HPDE6-E6E7 (cell line): ENCODE measurements at regions not wholly inside any gene's neighbourhood (a gene's known extent, or its start where the extent isn't known, plus 50 kb on each side); places are given as distances from the start of the nearest gene placed in this dataset.
A peak's percentile ranks its signal among the peaks of the same experiment; 100 is the strongest.

Experiments
- DNase-seq: peaks from one replicate; pipeline ENCODE4 v3.0.0; 2011; ENCODE audit warnings: missing footprints; ENCODE audit errors: extremely low spot score

GRCh38 chr12:58190618-58191017 lies 249.3 kb downstream of the ATP23 start:
- DNase-seq = no peak

DNA sequence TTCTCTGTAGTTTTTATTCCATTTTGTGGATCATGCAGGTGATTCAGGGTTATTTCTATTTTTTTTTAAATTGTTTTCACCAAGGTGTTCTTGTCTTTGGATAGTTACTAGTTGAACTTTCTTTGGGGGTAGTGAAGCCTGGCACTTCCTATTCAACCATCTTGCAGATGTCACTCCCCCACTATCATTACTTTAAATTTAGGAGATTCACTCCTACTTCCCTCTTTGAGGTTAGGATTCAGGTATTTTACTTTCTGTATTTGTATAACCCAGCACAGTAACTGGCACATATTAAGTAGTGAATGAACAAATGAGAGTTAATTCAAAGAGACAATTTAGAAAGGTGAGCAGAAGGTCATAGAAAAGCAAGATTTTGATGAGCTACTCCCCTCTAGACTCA lies 255.6 kb downstream of the ATP23 start:
- DNase-seq = no peak

DNA sequence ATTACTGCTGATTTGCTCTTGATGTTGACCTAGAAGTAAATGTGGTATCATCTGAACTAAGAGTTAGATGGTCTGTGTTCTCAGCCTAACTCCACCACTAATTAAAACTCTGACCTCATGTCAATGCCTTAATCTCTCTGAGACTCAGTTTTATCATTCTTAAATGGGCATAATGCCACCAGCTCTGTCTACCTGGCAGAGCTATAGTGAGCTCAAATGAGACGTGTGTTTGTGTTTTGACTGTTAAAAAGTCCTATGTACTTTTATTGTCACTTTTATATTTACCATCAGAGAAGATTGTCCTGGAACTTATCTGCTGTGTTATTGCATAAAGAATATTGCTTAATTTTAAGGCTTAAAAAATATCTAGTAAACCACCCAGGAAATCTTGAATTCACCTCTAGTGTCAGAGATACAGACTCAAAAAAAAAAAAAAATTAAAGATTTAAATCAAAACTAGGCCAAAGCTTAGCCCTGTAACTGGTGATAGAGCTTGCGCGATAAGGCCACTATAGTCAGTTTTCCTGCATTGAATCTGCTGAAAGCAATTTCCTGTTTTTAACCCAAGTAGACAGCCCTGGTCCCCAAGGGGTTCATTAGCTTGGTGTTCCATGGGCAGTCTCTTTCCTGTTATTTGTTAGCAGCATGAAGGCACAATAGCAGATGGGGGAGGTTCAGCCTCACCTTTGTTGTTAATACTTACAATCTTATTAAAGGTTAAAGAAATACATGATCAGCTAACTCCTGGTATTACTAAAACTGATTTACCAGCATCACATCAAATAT lies 261.8 kb downstream of the ATP23 start:
- no peak for DNase-seq

DNA sequence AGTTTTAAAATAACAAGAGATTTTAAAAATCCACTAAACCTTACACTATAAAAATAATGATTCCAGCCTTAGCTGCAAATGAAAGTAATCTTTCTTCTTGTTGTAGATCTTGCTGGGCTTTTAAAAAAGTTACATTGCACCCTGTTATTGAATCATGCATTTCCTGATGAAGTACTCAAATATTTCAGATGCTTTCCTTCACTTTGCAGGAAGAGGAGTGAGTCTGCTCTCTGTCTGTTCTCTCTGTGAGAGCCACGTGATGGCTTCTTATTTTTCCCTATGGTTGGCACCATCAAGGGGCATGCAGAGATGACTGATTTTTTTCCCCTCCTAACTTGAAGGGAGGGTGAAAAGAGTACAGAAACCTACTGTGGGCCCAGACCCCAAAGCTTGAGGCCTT lies 262.7 kb downstream of the ATP23 start:
- DNase-seq = no peak

- no peak for DNase-seq
These were observed 265.5 kb downstream of the ATP23 start for GRCh38 chr12:58206876-58207275.

GRCh38 chr12:58211211-58211610 lies 269.8 kb downstream of the ATP23 start:
- DNase-seq = no peak

DNA sequence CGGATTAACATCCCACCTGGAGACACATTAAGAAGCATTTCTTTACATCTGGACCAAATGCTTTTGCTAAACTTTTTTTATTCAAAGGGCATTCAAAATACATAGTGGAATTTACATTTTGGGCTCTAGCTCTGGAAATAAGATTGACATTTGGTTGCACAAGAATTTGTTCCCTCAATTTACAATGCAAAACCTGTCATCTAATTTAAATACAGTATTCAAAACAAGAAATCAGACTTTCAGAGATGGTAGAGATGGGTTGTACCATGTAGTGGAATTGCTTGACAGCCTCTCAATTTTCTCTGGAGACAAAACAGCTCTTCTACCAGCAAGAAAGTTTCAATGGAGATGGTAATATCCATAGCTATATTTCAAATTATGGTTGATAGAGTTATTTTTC lies 275.8 kb downstream of the ATP23 start:
- no peak for DNase-seq

DNA sequence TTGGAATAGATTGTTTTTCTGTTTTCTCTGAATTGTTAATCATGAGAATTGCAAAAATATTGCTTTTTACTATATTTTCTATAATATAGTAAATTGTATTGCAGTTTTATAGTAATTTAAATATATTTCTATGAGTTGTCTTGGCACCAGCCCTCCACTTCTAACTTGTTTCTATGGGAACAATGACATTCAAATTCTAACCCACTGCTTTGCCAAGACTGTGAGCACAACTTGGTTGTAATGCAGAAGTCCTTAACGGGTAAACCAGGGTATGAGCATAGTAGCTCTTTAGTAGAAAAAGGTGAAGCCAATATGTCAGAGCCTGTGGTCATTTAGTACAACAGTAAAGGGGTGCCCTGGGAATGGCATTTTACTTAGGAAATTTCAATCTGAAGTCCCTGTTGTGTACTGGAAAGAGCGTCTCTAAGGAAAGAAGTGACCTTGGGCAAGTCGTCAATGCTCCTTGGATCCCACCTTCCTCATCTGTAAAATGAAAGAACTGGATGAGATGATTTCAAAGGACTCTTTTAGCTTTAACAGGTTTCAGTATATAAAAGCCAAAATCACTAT lies 283.3 kb downstream of the ATP23 start:
- no peak for DNase-seq

- DNase-seq = no peak
These were observed 284.0 kb downstream of the ATP23 start for GRCh38 chr12:58225203-58225877.

- no peak for DNase-seq
These were observed 292.5 kb downstream of the ATP23 start for GRCh38 chr12:58233886-58234285.

- DNase-seq = no peak
These were observed 297.0 kb downstream of the ATP23 start for GRCh38 chr12:58238411-58238810.

GRCh38 chr12:58241099-58241498 lies 299.7 kb downstream of the ATP23 start:
- no peak for DNase-seq

GRCh38 chr12:58242796-58243630 lies 301.6 kb downstream of the ATP23 start:
- no peak for DNase-seq

DNA sequence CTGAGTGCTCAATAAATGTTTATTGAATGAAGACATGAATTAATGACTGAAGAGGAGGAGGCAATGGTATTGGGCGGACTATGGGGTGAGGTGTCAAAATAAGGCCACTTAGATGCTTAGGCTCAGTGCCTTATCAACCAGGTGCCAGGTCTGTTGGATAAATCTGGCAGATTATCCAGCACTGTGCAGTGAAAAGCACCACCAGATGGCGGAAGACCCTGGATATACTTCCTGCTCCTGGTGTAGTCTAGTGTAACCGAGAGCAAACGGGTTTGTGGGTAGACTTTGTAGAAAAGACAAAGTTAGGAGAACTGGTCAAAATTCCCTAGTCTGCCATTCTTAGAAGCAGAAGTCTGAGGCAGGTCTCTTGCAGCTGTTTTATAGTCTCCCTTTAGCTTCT lies 306.3 kb downstream of the ATP23 start:
- no peak for DNase-seq

DNA sequence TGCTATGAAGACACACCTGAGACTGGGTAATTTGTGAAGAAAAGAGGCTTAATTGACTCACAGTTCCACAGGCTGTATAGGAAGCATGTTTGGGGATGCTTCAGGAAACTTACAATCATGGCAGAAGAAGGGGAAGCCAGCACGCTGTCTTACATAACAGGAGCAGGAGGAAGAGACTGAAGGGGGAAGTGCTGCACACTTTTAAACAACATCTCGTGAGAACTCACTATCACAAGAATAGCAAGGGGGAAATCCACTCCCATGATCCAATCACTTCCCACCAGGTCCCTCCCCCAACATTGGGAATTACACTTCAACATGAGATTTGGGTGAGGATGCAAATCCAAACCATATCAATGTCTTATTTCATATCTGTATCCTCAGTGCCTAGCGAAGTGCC lies 307.2 kb downstream of the ATP23 start:
- no peak for DNase-seq

DNA sequence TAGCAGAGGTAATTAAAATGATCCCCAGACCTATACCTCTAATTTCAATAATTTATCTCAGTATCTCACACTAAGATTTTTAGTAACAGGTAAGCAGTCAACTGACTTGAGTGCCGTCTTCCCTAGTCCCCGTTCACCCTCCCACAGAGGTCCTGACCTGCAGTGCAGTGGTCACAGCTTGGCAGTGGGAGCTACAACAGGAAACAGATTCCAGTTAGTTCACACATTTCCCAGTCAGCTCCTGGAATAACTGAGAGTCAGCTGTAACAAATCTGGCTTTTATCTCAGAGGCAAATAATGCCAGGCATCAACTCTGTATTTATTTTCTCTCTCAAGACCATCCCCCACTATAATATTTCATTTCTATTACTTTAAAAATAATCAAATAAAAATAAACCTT lies 308.2 kb downstream of the ATP23 start:
- DNase-seq = no peak

DNA sequence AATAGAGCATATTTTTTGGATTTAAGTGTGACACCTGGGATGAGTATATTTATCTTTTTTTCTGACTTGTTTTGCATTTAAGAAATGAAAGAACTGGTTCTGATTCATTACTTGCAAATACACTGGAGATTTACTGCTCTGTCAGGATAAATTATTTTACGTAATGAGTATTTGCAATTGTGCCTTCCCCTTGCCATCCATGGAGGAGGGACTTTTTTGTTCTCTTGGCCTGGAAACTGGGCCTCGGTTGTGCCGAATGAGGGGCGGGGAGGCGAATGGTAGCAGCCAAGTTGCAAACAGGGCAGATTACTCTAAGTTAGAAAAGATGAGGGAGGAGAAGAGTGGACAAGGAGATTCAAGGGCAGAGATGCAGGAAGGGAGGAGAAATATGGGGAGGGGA lies 308.7 kb downstream of the ATP23 start:
- DNase-seq = no peak

GRCh38 chr12:58252914-58253313 lies 311.5 kb downstream of the ATP23 start:
- no peak for DNase-seq

DNA sequence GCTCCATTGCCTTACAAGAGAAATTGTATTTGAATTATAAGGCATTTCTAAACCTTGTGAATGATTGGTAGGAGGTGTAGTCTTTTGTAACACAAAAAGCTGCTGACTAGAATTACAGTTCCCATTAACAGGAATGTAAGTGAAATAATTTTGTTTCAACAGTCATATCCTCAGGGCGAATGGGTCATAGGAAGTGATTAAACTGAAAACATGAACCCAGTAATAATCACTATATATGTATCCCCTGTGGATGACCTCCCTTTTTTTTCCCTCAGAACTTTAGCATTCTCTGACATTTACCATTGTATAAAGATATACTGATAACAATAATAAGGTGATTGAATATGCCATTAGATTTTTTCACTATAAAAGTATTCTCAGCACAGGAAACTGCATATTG lies 312.3 kb downstream of the ATP23 start:
- DNase-seq = peak; percentile 25

DNA sequence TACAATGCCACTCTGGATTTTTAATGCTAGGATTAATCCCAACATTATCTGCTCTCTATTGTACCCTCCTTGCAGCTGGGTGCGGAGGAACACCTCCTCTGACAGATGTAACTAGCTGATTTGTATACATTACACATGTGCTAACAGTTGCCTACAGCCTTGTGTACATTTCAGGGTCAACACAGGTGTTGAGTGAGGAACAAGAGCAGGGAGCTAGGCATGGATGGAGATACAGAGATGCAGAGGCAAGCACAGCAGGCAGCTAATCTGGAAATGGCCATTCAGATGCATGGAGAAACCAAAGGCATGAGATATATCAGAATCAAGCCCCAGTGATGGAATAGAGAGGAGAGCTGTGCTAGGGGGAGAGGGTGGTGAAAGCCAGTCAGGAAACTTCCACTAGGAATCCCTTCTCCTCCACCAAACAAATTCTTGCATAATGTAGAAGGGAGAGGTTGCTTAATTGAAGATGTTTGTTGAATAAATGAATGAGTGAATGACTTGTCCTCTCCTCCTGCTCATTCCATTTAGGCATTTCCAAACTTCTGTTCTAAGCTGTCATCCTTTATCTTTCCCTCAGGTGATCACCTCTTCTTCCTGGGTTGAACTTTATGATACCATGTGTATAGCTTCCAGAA lies 313.2 kb downstream of the ATP23 start:
- DNase-seq = no peak

DNA sequence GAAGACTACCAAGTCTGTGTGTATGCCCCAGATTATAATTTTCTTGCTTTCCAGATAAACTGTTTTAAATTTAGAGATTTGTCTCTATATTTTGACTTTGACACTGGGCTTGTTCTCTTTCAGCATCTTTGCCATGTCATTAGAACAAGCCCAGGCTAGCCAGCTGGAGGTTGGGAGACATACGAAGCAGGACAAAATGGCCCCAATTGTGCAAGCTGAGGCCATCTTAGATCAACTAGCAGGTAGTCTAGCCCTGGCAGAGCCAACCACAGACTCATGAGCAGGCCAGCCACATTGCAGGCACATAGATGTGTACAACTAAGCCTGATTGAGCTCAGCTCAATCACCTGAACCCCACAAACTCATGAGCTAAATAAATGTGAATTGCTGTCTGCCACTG lies 321.4 kb downstream of the ATP23 start:
- DNase-seq = no peak

GRCh38 chr12:58263816-58264215 lies 322.4 kb downstream of the ATP23 start:
- no peak for DNase-seq
